Activated CD4-positive, alpha-beta T cell treated with anti-CD3 and anti-CD28 coated beads for 36 hours (primary cell): ENCODE measurements at regions not wholly inside any gene's neighbourhood (a gene's known extent, or its start where the extent isn't known, plus 50 kb on each side); places are given as distances from the start of the nearest gene placed in this dataset.

ENCODE experiments used
- ATAC-seq: fragments of 200-7000 bp; cut with Tn5 transposase; one replicate; pipeline ENCODE4 v1.10.0; 2021; ENCODE audit warnings: mild to moderate bottlenecking, moderate library complexity
- CTCF ChIA-PET: fragments of 350-600 bp; sonication (Branson Sonifier 250); formaldehyde crosslinking; loops from one replicate; lab custom pipeline; 2021; ENCODE audit warnings: antibody characterized with exemption; lab: Charles Lee
- POLR2A ChIA-PET: fragments of 350-600 bp; sonication (Branson Sonifier 250); formaldehyde crosslinking; loops from one replicate; lab custom pipeline; 2021; ENCODE audit warnings: antibody characterized with exemption, inconsistent platforms; lab: Charles Lee
- DNase-seq: peaks from one replicate; pipeline ENCODE4 v3.0.0-alpha.2; 2020
- H3K27ac Mint-ChIP-seq: one replicate; pipeline ENCODE4 v1.8.0; 2021; ENCODE audit warnings: mixed read lengths
- H3K27me3 Mint-ChIP-seq: one replicate; pipeline ENCODE4 v1.8.0; 2021; ENCODE audit warnings: mixed read lengths
- H3K36me3 Mint-ChIP-seq: one replicate; pipeline ENCODE4 v1.8.0; 2021; ENCODE audit warnings: low read depth, mixed read lengths
- H3K4me1 Mint-ChIP-seq: one replicate; pipeline ENCODE4 v1.8.0; 2021; ENCODE audit warnings: mixed read lengths
- H3K4me3 Mint-ChIP-seq: one replicate; pipeline ENCODE4 v1.8.0; 2021; ENCODE audit warnings: mild to moderate bottlenecking, moderate library complexity, mixed read lengths
- H3K9me3 Mint-ChIP-seq: one replicate; pipeline ENCODE4 v1.8.0; 2021; ENCODE audit warnings: low read depth, mixed read lengths
- intact Hi-C, 2 experiments: fragments of 100-400 bp; cut with DNase I in 1 of 2; cut with micrococcal nuclease in 1 of 2; formaldehyde crosslinking; loops; one replicate each; pipeline versions ENCODE4 v1.14.2 to v1.15.1; 2022 to 2024; cut with DNase I, micrococcal nuclease

DNA sequence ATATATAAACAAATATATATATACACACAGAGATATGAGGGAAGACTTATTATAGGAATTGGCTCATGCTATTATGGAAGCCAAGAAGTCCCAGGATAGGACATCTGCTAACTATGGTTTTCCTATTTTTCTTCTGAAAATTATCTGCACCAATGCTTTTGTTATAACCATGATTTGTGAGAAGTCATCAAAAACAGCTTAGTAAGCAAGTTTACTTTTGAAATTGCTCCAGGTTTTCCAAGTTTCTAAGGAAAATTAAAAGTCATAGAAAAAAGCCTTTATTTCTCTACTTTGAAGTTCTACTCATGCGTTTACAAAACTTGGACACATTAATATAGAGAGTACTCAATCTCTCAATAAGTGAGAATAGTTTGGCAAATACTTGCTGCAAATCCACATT is 213.1 kb downstream of the TRAM1L1 start:
- intact Hi-C loops, result no loop called here
- H3K9me3 Mint-ChIP-seq, result no peaks in the 10 kb centered on the region
- CTCF ChIA-PET, result no interaction called here
- H3K4me3 Mint-ChIP-seq, result no peak overlapping the region
- H3K27me3 Mint-ChIP-seq, result no peaks in the 10 kb centered on the region
- ATAC-seq (no peak), DNase-seq (no peak)
- POLR2A ChIA-PET, result no interaction called here
- no peaks in the 10 kb centered on the region for H3K36me3 Mint-ChIP-seq
- no peak overlapping the region for H3K27ac Mint-ChIP-seq
- H3K4me1 Mint-ChIP-seq, result no peaks in the 10 kb centered on the region

DNA sequence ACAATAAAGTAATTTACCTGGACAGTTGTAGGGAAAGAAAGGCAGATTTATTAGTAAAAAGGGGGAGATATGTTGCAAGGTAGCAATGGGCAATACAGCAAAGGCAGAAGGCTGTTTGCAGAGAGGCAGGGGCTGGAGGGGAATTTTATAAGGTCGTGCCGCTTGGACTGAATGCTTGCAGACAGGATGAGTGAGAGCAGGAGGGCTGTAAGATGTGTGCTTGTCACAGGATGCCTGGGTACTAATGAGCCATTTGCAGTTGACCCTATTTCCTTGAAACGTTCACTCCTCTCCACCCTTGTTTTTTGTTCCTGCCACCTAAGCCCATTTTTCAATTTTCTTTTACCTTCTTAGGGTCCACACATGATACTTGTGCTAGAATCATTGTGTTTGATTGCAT is 214.7 kb downstream of the TRAM1L1 start:
- H3K9me3 Mint-ChIP-seq, result no peaks in the 10 kb centered on the region
- DNase-seq (no peak), ATAC-seq (no peak)
- H3K4me1 Mint-ChIP-seq, result no peaks in the 10 kb centered on the region
- ChIA-PET CTCF (no interaction called here), POLR2A (no interaction called here)
- H3K36me3 Mint-ChIP-seq, result no peaks in the 10 kb centered on the region
- intact Hi-C loops, result no loop called here
- H3K4me3 Mint-ChIP-seq, result no peak overlapping the region
- no peaks in the 10 kb centered on the region for H3K27me3 Mint-ChIP-seq
- H3K27ac Mint-ChIP-seq, result no peak overlapping the region

DNA sequence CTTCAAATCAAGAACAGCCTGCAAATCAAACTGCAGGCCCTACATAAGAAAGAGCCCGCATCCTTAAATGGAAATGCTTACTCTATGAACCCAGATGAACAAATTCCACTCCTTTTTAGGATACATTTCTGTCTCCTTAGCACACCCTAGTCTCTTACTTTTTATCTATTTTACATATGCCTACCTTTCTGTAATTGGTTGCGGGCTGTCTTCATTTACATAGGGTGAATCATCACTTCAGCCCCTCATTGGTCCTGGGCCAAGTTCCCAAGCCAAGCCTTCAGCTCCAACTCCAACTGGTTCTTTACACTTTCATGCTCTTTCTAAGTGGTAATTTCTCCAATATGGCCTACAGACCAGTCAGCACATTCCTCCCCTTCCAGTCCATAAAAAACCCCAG is 219.3 kb downstream of the TRAM1L1 start:
- no peaks in the 10 kb centered on the region for H3K9me3 Mint-ChIP-seq
- no peaks in the 10 kb centered on the region for H3K27me3 Mint-ChIP-seq
- intact Hi-C loops, result no loop called here
- DNase-seq (no peak), ATAC-seq (no peak)
- H3K4me3 Mint-ChIP-seq, result no peak overlapping the region
- H3K36me3 Mint-ChIP-seq, result no peaks in the 10 kb centered on the region
- POLR2A ChIA-PET, result no interaction called here
- no peak overlapping the region for H3K27ac Mint-ChIP-seq
- CTCF ChIA-PET, result no interaction called here
- no peaks in the 10 kb centered on the region for H3K4me1 Mint-ChIP-seq

DNA sequence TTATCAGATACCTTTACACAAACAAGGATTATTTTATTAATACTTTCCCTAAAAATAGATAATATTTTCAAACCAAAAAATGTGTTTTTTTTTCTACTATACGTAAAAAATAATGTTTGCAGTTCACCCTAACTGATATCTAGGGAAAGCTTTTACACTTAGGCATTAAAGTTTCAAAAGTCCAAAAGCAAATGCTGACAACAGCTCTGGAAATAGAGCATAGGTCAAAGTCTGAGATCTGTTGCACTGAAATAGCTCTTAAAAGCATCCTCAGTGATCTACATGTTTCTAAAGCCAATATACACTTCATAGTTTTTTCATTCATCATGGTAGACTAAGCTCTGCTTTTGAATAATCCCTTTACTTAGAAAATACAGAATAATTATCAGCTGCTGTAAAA is 222.8 kb downstream of the TRAM1L1 start:
- ATAC-seq (no peak), DNase-seq (no peak)
- intact Hi-C loops, result no loop called here
- ChIA-PET POLR2A (no interaction called here), CTCF (no interaction called here)
- no peaks in the 10 kb centered on the region for H3K4me1 Mint-ChIP-seq
- no peaks in the 10 kb centered on the region for H3K36me3 Mint-ChIP-seq
- no peaks in the 10 kb centered on the region for H3K27me3 Mint-ChIP-seq
- no peak overlapping the region for H3K27ac Mint-ChIP-seq
- H3K4me3 Mint-ChIP-seq, result no peak overlapping the region
- no peaks in the 10 kb centered on the region for H3K9me3 Mint-ChIP-seq

DNA sequence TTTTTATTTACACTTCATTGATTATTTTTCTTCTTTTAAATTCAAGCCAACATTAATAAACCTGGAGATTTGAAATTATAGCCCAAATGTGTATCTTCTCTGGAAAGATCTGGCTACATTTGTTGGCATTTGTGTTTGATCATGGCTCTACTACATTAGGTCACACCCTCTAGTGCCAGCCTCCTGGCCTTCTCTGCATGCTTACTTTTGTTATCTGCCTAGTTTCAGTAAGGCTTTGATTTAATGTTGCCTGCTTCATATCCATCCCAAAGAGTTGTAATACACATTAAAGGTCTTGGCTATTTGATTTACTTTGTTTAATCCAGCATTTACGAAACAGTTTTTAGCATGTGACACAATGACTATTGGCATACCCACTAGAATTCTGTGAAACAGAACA is 224.5 kb downstream of the TRAM1L1 start:
- H3K4me1 Mint-ChIP-seq, result no peaks in the 10 kb centered on the region
- no peak overlapping the region for H3K4me3 Mint-ChIP-seq
- no peak for ATAC-seq
- no peak for DNase-seq
- H3K36me3 Mint-ChIP-seq, result no peaks in the 10 kb centered on the region
- intact Hi-C loops, result no loop called here
- ChIA-PET CTCF (no interaction called here), POLR2A (no interaction called here)
- no peaks in the 10 kb centered on the region for H3K9me3 Mint-ChIP-seq
- H3K27me3 Mint-ChIP-seq, result no peaks in the 10 kb centered on the region
- H3K27ac Mint-ChIP-seq, result no peak overlapping the region

DNA sequence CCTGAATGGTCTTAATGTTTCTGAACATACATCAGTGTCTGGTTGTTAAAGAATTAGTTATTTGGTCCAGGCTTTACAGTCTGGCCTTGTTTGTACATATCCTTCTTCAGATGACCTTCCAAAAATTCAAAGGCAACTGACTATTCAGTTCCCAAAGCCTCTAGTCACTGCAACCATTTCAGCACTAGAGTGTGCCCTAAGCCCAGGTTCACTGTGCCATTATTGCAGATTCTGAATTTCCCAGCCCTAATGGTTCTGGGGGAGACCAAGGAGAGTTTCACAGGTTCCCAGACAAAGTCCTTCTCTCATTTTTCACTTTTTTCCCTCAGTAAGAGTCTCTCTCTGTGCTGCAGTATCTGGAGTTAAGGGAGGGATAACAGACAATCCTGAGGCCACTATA is 235.8 kb downstream of the TRAM1L1 start:
- DNase-seq, result no peak
- H3K4me1 Mint-ChIP-seq, result no peaks in the 10 kb centered on the region
- H3K9me3 Mint-ChIP-seq, result peaks cover 5% of the 10 kb centered on the region
- H3K4me3 Mint-ChIP-seq, result no peak overlapping the region
- no peak overlapping the region for H3K27ac Mint-ChIP-seq
- ChIA-PET POLR2A (no interaction called here), CTCF (no interaction called here)
- H3K36me3 Mint-ChIP-seq, result no peaks in the 10 kb centered on the region
- intact Hi-C loops, result no loop called here
- H3K27me3 Mint-ChIP-seq, result no peaks in the 10 kb centered on the region
- no peak for ATAC-seq

DNA sequence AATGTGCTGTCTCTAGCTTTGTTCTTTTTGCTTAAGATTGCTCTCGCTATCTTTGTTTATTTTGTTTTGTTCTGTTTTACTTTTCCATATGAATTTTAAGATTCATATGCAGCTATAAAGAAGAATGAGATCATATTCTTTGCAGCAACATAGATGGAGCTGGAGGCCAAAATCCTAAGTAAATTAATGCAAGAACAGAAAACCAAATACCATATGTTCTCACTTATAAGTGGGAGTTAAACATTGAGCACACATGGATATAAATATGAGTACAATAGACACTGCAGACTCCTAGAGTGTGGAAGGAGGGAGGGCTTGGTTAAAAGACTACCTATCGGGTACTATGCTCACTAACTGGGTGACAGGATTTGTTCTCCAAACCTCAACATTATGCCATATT is 237.8 kb downstream of the TRAM1L1 start:
- Mint-ChIP-seq H3K4me1 (no peaks in the 10 kb centered on the region), H3K27ac (no peak overlapping the region), H3K9me3 (peaks cover 5% of the 10 kb centered on the region), H3K27me3 (no peaks in the 10 kb centered on the region), H3K36me3 (no peaks in the 10 kb centered on the region), H3K4me3 (no peak overlapping the region)
- CTCF ChIA-PET, result no interaction called here
- intact Hi-C loops, result no loop called here
- POLR2A ChIA-PET, result no interaction called here
- no peak for DNase-seq
- ATAC-seq, result no peak

DNA sequence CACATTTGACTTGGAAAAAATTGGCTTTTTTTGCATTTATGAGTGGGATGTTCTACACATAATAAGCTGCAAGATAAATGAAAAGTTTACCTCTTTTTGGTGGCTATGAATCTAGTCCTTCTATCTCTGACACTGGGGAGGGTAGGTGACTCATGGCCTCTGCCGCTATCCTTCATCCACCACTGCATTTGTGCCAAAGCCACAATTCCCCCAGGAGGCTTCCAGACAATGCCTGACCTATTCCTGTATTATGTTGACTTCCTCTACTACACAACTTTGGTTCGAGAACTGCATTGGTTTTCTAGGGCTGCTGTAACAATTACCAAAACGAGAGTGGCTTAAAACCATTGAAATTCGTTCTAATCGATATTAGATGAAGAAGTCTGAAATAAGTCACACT is 245.6 kb downstream of the TRAM1L1 start:
- H3K27ac Mint-ChIP-seq, result no peak overlapping the region
- DNase-seq (no peak), ATAC-seq (no peak)
- H3K27me3 Mint-ChIP-seq, result no peaks in the 10 kb centered on the region
- intact Hi-C loops, result no loop called here
- H3K36me3 Mint-ChIP-seq, result no peaks in the 10 kb centered on the region
- ChIA-PET CTCF (no interaction called here), POLR2A (no interaction called here)
- H3K9me3 Mint-ChIP-seq, result peaks cover 2% of the 10 kb centered on the region
- H3K4me3 Mint-ChIP-seq, result no peak overlapping the region
- H3K4me1 Mint-ChIP-seq, result no peaks in the 10 kb centered on the region

DNA sequence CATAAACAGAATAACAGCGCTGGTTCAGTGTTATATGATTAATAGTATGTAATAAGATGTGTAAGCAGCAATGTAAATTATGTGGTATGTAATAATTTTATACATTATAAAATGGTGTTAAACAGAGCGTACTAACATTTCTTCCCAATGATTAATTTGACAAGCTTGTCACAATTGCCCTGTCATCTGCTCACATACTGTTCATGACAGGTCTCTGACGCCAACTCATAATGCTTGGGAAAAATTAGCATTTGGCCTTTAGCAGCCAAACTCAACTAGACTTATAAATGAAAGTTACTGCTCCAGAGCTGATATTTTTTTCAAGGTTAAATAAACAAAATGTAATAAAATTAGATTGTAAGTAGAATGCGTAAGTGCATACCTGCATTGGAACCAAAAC is 246.8 kb downstream of the TRAM1L1 start:
- no peak overlapping the region for H3K4me3 Mint-ChIP-seq
- ATAC-seq, result no peak
- peaks cover 5% of the 10 kb centered on the region for H3K9me3 Mint-ChIP-seq
- H3K27me3 Mint-ChIP-seq, result no peaks in the 10 kb centered on the region
- no peaks in the 10 kb centered on the region for H3K36me3 Mint-ChIP-seq
- H3K4me1 Mint-ChIP-seq, result no peaks in the 10 kb centered on the region
- DNase-seq, result no peak
- CTCF ChIA-PET, result no interaction called here
- intact Hi-C loops, result no loop called here
- H3K27ac Mint-ChIP-seq, result no peak overlapping the region
- POLR2A ChIA-PET, result no interaction called here

DNA sequence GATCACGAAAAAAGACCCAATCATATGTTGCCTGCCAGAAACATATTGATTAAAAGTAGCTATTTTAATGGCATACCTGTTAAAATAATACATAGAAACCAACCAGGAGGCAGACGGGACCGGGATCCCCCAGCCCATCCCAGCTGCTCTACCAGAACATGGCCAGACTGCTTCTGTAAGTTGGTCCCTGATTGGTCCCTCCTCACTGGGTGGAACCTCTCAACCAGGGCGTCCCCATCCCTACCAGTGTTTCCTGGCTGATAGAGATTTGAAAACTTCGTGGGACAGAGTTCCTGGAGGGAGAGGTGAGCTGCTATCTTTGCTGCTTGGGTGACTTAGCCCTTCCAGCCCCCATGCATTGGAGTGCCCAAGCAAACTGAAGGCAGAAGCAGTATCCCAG is 256.2 kb downstream of the TRAM1L1 start:
- ChIA-PET CTCF (no interaction called here), POLR2A (interaction anchor here (0.6 kb wide), 1 partner anchor 237 kb away, joined by 5 read pairs; no protein-coding TSS in a partner anchor)
- no peak overlapping the region for H3K4me3 Mint-ChIP-seq

DNA sequence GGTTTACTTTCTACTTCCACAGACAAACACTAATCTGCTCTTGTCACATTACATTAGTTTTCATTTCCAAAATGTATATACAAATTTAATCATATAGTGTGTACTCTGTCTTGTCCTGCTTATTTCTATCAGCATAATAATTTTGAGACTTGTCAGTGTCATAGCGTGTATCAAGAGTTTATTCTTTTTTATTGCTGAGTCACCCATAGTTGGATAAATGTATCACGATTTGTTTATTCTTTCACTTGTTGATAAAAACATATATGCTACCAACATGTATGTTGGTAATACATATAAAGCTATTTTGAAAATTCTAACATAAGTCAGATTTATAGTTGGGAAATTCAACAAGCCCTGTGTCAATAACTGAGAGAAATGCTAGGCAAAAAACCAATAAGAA is 261.2 kb downstream of the TRAM1L1 start:
- Mint-ChIP-seq H3K27me3 (no peaks in the 10 kb centered on the region), H3K4me1 (no peaks in the 10 kb centered on the region), H3K27ac (no peak overlapping the region), H3K36me3 (no peaks in the 10 kb centered on the region), H3K4me3 (no peak overlapping the region), H3K9me3 (peaks cover 2% of the 10 kb centered on the region)
- DNase-seq (no peak), ATAC-seq (no peak)
- intact Hi-C loops, result no loop called here
- CTCF ChIA-PET, result no interaction called here
- POLR2A ChIA-PET, result no interaction called here

More for the DNA sequence above, 256.2 kb downstream of the TRAM1L1 start:
- Mint-ChIP-seq H3K4me1 (no peaks in the 10 kb centered on the region), H3K9me3 (peaks cover 11% of the 10 kb centered on the region), H3K36me3 (no peaks in the 10 kb centered on the region), H3K27me3 (no peaks in the 10 kb centered on the region), H3K27ac (no peak overlapping the region)
- no peak for DNase-seq
- ATAC-seq, result no peak
- intact Hi-C loops, result no loop called here

DNA sequence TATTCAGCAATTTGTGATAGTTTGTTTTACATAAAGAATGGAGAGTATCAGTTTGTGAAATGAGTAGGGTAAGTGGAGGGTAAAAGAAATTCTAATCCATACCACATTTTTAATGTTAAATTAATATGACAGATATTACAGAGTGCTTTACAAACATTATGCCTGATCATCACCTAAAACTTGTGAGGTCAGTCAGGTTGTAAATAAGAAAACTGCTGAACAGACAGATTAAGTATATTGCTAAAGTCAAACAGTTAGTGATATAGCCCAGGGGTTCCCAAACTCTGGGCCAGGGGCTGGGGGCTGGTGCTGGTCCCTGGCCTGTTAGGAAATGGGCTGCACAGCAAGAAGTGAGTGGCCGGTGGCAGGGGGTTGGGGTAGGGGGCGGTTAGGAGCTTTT is 273.6 kb downstream of the TRAM1L1 start:
- Mint-ChIP-seq H3K27ac (no peak overlapping the region), H3K27me3 (no peaks in the 10 kb centered on the region), H3K9me3 (no peaks in the 10 kb centered on the region), H3K4me1 (no peaks in the 10 kb centered on the region), H3K36me3 (no peaks in the 10 kb centered on the region), H3K4me3 (no peak overlapping the region)
- no peak for DNase-seq
- CTCF ChIA-PET, result no interaction called here
- no peak for ATAC-seq
- POLR2A ChIA-PET, result no interaction called here
- intact Hi-C loops, result no loop called here

DNA sequence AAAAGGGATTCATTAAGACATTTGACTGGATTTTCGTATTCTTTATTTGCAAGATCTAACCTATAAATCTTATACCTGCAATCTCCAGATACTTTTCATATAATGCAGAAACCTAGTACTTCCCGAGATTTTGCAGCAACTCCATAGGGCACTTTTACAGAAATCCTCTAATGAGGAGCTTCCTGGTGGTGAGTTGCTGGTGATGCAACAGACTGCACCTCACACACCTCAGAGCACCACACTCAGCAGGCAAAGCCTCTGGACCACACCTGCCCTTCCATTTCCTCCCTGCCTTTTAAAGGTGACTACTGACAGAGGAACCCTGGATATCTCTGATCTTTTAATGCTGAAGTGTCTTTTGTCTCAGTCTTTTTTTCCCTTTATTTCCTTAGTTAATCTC is 289.4 kb downstream of the TRAM1L1 start:
- no peak overlapping the region for H3K4me3 Mint-ChIP-seq
- H3K27ac Mint-ChIP-seq, result no peak overlapping the region
- no peaks in the 10 kb centered on the region for H3K9me3 Mint-ChIP-seq
- intact Hi-C loops, result no loop called here
- H3K36me3 Mint-ChIP-seq, result no peaks in the 10 kb centered on the region
- DNase-seq (no peak), ATAC-seq (no peak)
- H3K27me3 Mint-ChIP-seq, result no peaks in the 10 kb centered on the region
- no peaks in the 10 kb centered on the region for H3K4me1 Mint-ChIP-seq
- ChIA-PET POLR2A (no interaction called here), CTCF (no interaction called here)
